ENCODE measurements at regions not wholly inside any gene's neighbourhood (a gene's known extent, or its start where the extent isn't known, plus 50 kb on each side); places are given as distances from the start of the nearest gene placed in this dataset.

DNA sequence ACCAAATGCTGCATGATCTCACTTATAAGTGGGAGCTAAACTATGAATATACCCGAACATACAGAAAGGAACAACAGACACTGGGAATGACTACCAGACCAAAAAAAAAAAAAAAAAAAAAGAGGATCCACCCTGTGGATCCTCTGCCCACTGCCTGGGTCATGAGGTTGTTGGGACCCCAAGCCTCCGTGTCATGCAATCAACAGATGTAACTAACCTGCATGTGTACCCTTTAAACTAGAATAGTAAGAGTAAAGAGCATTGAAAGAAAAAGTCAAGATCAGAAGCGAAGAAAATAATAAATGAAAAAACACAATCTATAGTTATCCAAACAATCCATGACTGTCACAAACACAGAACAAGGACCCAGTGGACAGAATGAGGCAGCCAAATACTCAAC lies 109.5 kb upstream of the TOP3B start:
- no peak for TF ChIP-seq EZH2 (IDR thresholded peaks at IDR 0.05; ENCODE audit: borderline replicate concordance, low read length)
- TF ChIP-seq, protein P1, sequence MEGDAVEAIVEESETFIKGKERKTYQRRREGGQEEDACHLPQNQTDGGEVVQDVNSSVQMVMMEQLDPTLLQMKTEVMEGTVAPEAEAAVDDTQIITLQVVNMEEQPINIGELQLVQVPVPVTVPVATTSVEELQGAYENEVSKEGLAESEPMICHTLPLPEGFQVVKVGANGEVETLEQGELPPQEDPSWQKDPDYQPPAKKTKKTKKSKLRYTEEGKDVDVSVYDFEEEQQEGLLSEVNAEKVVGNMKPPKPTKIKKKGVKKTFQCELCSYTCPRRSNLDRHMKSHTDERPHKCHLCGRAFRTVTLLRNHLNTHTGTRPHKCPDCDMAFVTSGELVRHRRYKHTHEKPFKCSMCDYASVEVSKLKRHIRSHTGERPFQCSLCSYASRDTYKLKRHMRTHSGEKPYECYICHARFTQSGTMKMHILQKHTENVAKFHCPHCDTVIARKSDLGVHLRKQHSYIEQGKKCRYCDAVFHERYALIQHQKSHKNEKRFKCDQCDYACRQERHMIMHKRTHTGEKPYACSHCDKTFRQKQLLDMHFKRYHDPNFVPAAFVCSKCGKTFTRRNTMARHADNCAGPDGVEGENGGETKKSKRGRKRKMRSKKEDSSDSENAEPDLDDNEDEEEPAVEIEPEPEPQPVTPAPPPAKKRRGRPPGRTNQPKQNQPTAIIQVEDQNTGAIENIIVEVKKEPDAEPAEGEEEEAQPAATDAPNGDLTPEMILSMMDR (IDR thresholded peaks at IDR 0.05; ENCODE audit: low read length), result no peak

Measured in OCI-LY1 (cell line).